ENCODE measurements at regions not wholly inside any gene's neighbourhood (a gene's known extent, or its start where the extent isn't known, plus 50 kb on each side); places are given as distances from the start of the nearest gene placed in this dataset.
"Not testable (repeated sequence)": the region's sequence is repeated elsewhere in the genome, so short reads cannot be mapped to it uniquely, and the experiment has no call there.

GRCh38 chr16:52676959-52677358, 130.0 kb upstream of the TOX3 start:
- ATAC-seq (ENCODE audit: insufficient read depth, low FRiP score) (no peak), DNase-seq (no peak)
- Histone ChIP-seq H3K27me3 (ENCODE audit: control insufficient read depth in 3 of 3, insufficient read depth in 3 of 3, low read length in 2 of 3) (no peaks in the 10 kb centered on the region), H3K4me1 (ENCODE audit: control insufficient read depth in 5 of 5, insufficient read depth in 5 of 5, low read length in 5 of 5) (peaks cover 0 to 10% (median 0%) of the 10 kb centered on the region in 5 donors), H3K27ac (ENCODE audit: low read depth in 1 of 2, low read length in 1 of 2) (no peak overlapping the region), H3K36me3 (ENCODE audit: control insufficient read depth in 4 of 4, insufficient read depth in 4 of 4, low read length in 4 of 4) (no peaks in the 10 kb centered on the region), H3K4me3 (no peak overlapping the region), H3K9ac (ENCODE audit: insufficient read depth in 1 of 2, low read length in 2 of 2) (no peak overlapping the region), H3K9me3 (ENCODE audit: control insufficient read depth in 4 of 4, insufficient read depth in 3 of 4, low read length in 3 of 4) (no peaks in the 10 kb centered on the region)
- TF ChIP-seq CTCF (IDR thresholded peaks at IDR 0.05; ENCODE audit: control extremely low read depth, extremely low read depth), result no peak

GRCh38 chr16:52671590-52671989, 124.6 kb upstream of the TOX3 start:
- no peak for TF ChIP-seq CTCF (IDR thresholded peaks at IDR 0.05; ENCODE audit: control extremely low read depth, extremely low read depth)
- 57 to 68% methylated on average over 1 of the region's 1 CpG for WGBS, 2 donors
- H3K27ac ChIP-seq (ENCODE audit: low read depth in 1 of 2, low read length in 1 of 2), result no peak overlapping the region
- H3K36me3 ChIP-seq (ENCODE audit: control insufficient read depth in 4 of 4, insufficient read depth in 4 of 4, low read length in 4 of 4), result no peaks in the 10 kb centered on the region
- ATAC-seq (ENCODE audit: insufficient read depth, low FRiP score), result no peak
- H3K27me3 ChIP-seq (ENCODE audit: control insufficient read depth in 3 of 3, insufficient read depth in 3 of 3, low read length in 2 of 3), result no peaks in the 10 kb centered on the region
- no peak for DNase-seq
- no peak overlapping the region for H3K4me3 ChIP-seq
- H3K4me1 ChIP-seq (ENCODE audit: control insufficient read depth in 5 of 5, insufficient read depth in 5 of 5, low read length in 5 of 5), result peaks cover 0 to 4% (median 0%) of the 10 kb centered on the region in 5 donors
- no peaks in the 10 kb centered on the region for H3K9me3 ChIP-seq (ENCODE audit: control insufficient read depth in 4 of 4, insufficient read depth in 3 of 4, low read length in 3 of 4)
- H3K9ac ChIP-seq (ENCODE audit: insufficient read depth in 1 of 2, low read length in 2 of 2), result no peak overlapping the region

GRCh38 chr16:52657924-52658323, 111.0 kb upstream of the TOX3 start:
- H3K4me3 ChIP-seq, result no peak overlapping the region
- WGBS, 2 donors, result 84 to 94% methylated on average over 3 of the region's 3 CpGs
- no peak overlapping the region for H3K9ac ChIP-seq (ENCODE audit: insufficient read depth in 1 of 2, low read length in 2 of 2)
- no peaks in the 10 kb centered on the region for H3K36me3 ChIP-seq (ENCODE audit: control insufficient read depth in 4 of 4, insufficient read depth in 4 of 4, low read length in 4 of 4)
- no peaks in the 10 kb centered on the region for H3K4me1 ChIP-seq (ENCODE audit: control insufficient read depth in 5 of 5, insufficient read depth in 5 of 5, low read length in 5 of 5)
- peaks cover 0 to 8% (median 3%) of the 10 kb centered on the region in 4 donors for H3K9me3 ChIP-seq (ENCODE audit: control insufficient read depth in 4 of 4, insufficient read depth in 3 of 4, low read length in 3 of 4)
- H3K27ac ChIP-seq (ENCODE audit: low read depth in 1 of 2, low read length in 1 of 2), result no peak overlapping the region
- DNase-seq (no peak), ATAC-seq (ENCODE audit: insufficient read depth, low FRiP score) (no peak)
- H3K27me3 ChIP-seq (ENCODE audit: control insufficient read depth in 3 of 3, insufficient read depth in 3 of 3, low read length in 2 of 3), result no peaks in the 10 kb centered on the region
- TF ChIP-seq CTCF (IDR thresholded peaks at IDR 0.05; ENCODE audit: control extremely low read depth, extremely low read depth), result no peak

- ATAC-seq (ENCODE audit: insufficient read depth, low FRiP score); H3K9ac ChIP-seq (ENCODE audit: insufficient read depth in 1 of 2, low read length in 2 of 2); H3K4me3 ChIP-seq; H3K36me3 ChIP-seq (ENCODE audit: control insufficient read depth in 4 of 4, insufficient read depth in 4 of 4, low read length in 4 of 4); H3K4me1 ChIP-seq (ENCODE audit: control insufficient read depth in 5 of 5, insufficient read depth in 5 of 5, low read length in 5 of 5); H3K9me3 ChIP-seq (ENCODE audit: control insufficient read depth in 4 of 4, insufficient read depth in 3 of 4, low read length in 3 of 4); H3K27ac ChIP-seq (ENCODE audit: low read depth in 1 of 2, low read length in 1 of 2); DNase-seq; H3K27me3 ChIP-seq (ENCODE audit: control insufficient read depth in 3 of 3, insufficient read depth in 3 of 3, low read length in 2 of 3): not testable (repeated sequence)
- 71 to 79% methylated on average over 7 of the region's 7 CpGs for whole genome bisulfite sequencing, 2 donors
These were observed 109.0 kb upstream of the TOX3 start for GRCh38 chr16:52655916-52656315.

- H3K4me1 ChIP-seq (ENCODE audit: control insufficient read depth in 5 of 5, insufficient read depth in 5 of 5, low read length in 5 of 5); H3K27me3 ChIP-seq (ENCODE audit: control insufficient read depth in 3 of 3, insufficient read depth in 3 of 3, low read length in 2 of 3); H3K36me3 ChIP-seq (ENCODE audit: control insufficient read depth in 4 of 4, insufficient read depth in 4 of 4, low read length in 4 of 4); H3K9me3 ChIP-seq (ENCODE audit: control insufficient read depth in 4 of 4, insufficient read depth in 3 of 4, low read length in 3 of 4); H3K4me3 ChIP-seq; ATAC-seq (ENCODE audit: insufficient read depth, low FRiP score); H3K27ac ChIP-seq (ENCODE audit: low read depth in 1 of 2, low read length in 1 of 2); H3K9ac ChIP-seq (ENCODE audit: insufficient read depth in 1 of 2, low read length in 2 of 2); DNase-seq: not testable (repeated sequence)
- WGBS, 2 donors, result 91 to 93% methylated on average over 17 of the region's 17 CpGs
These were observed 108.2 kb upstream of the TOX3 start for GRCh38 chr16:52655156-52655555.
